H9 (cell line): ENCODE measurements at regions not wholly inside any gene's neighbourhood (a gene's known extent, or its start where the extent isn't known, plus 50 kb on each side); places are given as distances from the start of the nearest gene placed in this dataset.
A peak's percentile ranks its signal among the peaks of the same experiment; 100 is the strongest.

Experiments used
- DNase-seq: peaks from one replicate; pipeline ENCODE4 v3.0.0-alpha.2; 2017
- H2AFZ ChIP-seq: one replicate; pipeline ENCODE4 v1.6.1; 2013; ENCODE audit warnings: mild to moderate bottlenecking, low read length, control low read depth, moderate library complexity
- H2AK5ac ChIP-seq: 2 replicates; pipeline ENCODE4 v1.6.1; 2013; ENCODE audit warnings: low read length, control low read depth, mixed read lengths; ENCODE audit not compliant: insufficient read length
- H2BK120ac ChIP-seq: one replicate; pipeline ENCODE4 v1.6.1; 2013; ENCODE audit warnings: low read depth, mild to moderate bottlenecking, low read length, control low read depth, inconsistent platforms; ENCODE audit not compliant: poor library complexity, severe bottlenecking
- H2BK12ac ChIP-seq: 2 replicates; pipeline ENCODE4 v1.6.1; 2013; ENCODE audit warnings: low read length, control low read depth, mixed read lengths, low read depth; ENCODE audit not compliant: insufficient read length
- H2BK15ac ChIP-seq: 2 replicates; pipeline ENCODE4 v1.6.1; 2013; ENCODE audit warnings: low read depth, low read length, control low read depth
- H2BK20ac ChIP-seq: one replicate; pipeline ENCODE4 v1.6.1; 2013; ENCODE audit warnings: low read depth, mild to moderate bottlenecking, low read length, control low read depth, inconsistent platforms; ENCODE audit not compliant: poor library complexity, severe bottlenecking
- H2BK5ac ChIP-seq: 2 replicates; pipeline ENCODE4 v1.6.1; 2013; ENCODE audit warnings: low read length, control low read depth, mixed read lengths; ENCODE audit not compliant: insufficient read length
- H3K14ac ChIP-seq: 2 replicates; pipeline ENCODE4 v1.6.1; 2013; ENCODE audit warnings: low read length, control low read depth; ENCODE audit not compliant: insufficient read depth
- H3K18ac ChIP-seq: 2 replicates; pipeline ENCODE4 v1.6.1; 2013; ENCODE audit warnings: low read depth, mild to moderate bottlenecking, mixed read lengths, low read length, control low read depth; ENCODE audit not compliant: insufficient read length
- H3K23ac ChIP-seq: 2 replicates; pipeline ENCODE4 v1.6.1; 2013; ENCODE audit warnings: low read length, control low read depth, mixed read lengths, low read depth; ENCODE audit not compliant: insufficient read length
- H3K23me2 ChIP-seq: 2 replicates; pipeline ENCODE4 v1.6.1; 2013; ENCODE audit warnings: low read depth, mild to moderate bottlenecking, mixed read lengths, low read length, control low read depth; ENCODE audit not compliant: insufficient read length, poor library complexity, severe bottlenecking
- H3K27ac ChIP-seq: 2 replicates; pipeline ENCODE4 v1.5.1; 2013; ENCODE audit warnings: low read length, control low read depth, mixed read lengths, low read depth; ENCODE audit not compliant: insufficient read length
- H3K27me3 ChIP-seq: 2 replicates; pipeline ENCODE4 v1.6.1; 2013; ENCODE audit warnings: low read length, control low read depth, inconsistent platforms; ENCODE audit not compliant: insufficient read depth
- H3K4ac ChIP-seq: 2 replicates; pipeline ENCODE4 v1.6.1; 2013; ENCODE audit warnings: low read depth, mild to moderate bottlenecking, control low read depth, inconsistent platforms, low read length, moderate library complexity
- H3K4me1 ChIP-seq: 2 replicates; pipeline ENCODE4 v1.6.1; 2013; ENCODE audit warnings: low read length, control low read depth, inconsistent platforms; ENCODE audit not compliant: insufficient read depth
- H3K4me2 ChIP-seq: 2 replicates; pipeline ENCODE4 v1.6.1; 2013; ENCODE audit warnings: low read length, control low read depth, mixed read lengths; ENCODE audit not compliant: insufficient read length, insufficient read depth
- H3K56ac ChIP-seq: 2 replicates; pipeline ENCODE4 v1.6.1; 2013; ENCODE audit warnings: low read depth, mild to moderate bottlenecking, mixed read lengths, low read length, control low read depth; ENCODE audit not compliant: insufficient read length
- H3K79me1 ChIP-seq: 2 replicates; pipeline ENCODE4 v1.6.1; 2013; ENCODE audit warnings: low read depth, mild to moderate bottlenecking, moderate library complexity, low read length, control low read depth, inconsistent platforms; ENCODE audit not compliant: insufficient read depth, poor library complexity, severe bottlenecking
- H3K79me2 ChIP-seq: 2 replicates; pipeline ENCODE4 v1.6.1; 2013; ENCODE audit warnings: low read length, control low read depth, inconsistent platforms; ENCODE audit not compliant: insufficient read depth
- H3K9ac ChIP-seq: 2 replicates; pipeline ENCODE4 v1.6.1; 2013; ENCODE audit warnings: low read length, control low read depth, mixed read lengths; ENCODE audit not compliant: insufficient read length; ENCODE audit errors: extremely low read depth
- H3K9me3 ChIP-seq: one replicate; pipeline ENCODE4 v1.6.1; 2013; ENCODE audit warnings: low read depth, low read length, inconsistent platforms; ENCODE audit not compliant: control insufficient read depth
- H3T11ph ChIP-seq: one replicate; pipeline ENCODE4 v1.6.1; 2013; ENCODE audit warnings: mild to moderate bottlenecking, low read length, control low read depth, inconsistent platforms
- H4K20me1 ChIP-seq: one replicate; pipeline ENCODE4 v1.6.1; 2013; ENCODE audit not compliant: control insufficient read depth, insufficient read length, insufficient read depth
- H4K5ac ChIP-seq: 2 replicates; pipeline ENCODE4 v1.6.1; 2013; ENCODE audit warnings: low read depth, mild to moderate bottlenecking, mixed read lengths, low read length, control low read depth; ENCODE audit not compliant: insufficient read length
- H4K8ac ChIP-seq: replicated peaks from 2 replicates; pipeline ENCODE4 v1.6.1; 2013; ENCODE audit warnings: low read length, control low read depth, mixed read lengths, low read depth; ENCODE audit not compliant: insufficient read length
- H4K91ac ChIP-seq: 2 replicates; pipeline ENCODE4 v1.6.1; 2013; ENCODE audit warnings: low read depth, mild to moderate bottlenecking, moderate library complexity, mixed read lengths, low read length, control low read depth; ENCODE audit not compliant: insufficient read length
- H3K27ac Mint-ChIP-seq, 3 experiments: 2 replicates in 2 of 3; 3 replicates in 1 of 3; pipeline ENCODE4 v1.8.0; 2020 to 2021; ENCODE audit warnings: mixed read lengths in 3 of 3, mild to moderate bottlenecking in 1 of 3, moderate library complexity in 1 of 3
- H3K27me3 Mint-ChIP-seq: 2 replicates; pipeline ENCODE4 v1.8.0; 2021; ENCODE audit warnings: low read depth, mild to moderate bottlenecking, moderate library complexity, mixed read lengths
- H3K36me3 Mint-ChIP-seq, 3 experiments: 2 replicates in 2 of 3; 3 replicates in 1 of 3; pipeline ENCODE4 v1.8.0; 2020 to 2021; ENCODE audit warnings: low read depth in 3 of 3, mixed read lengths in 3 of 3; ENCODE audit not compliant: insufficient read depth in 1 of 3
- H3K4me1 Mint-ChIP-seq, 2 experiments: 2 replicates each; pipeline ENCODE4 v1.8.0; 2020; ENCODE audit warnings: mixed read lengths in 2 of 2
- H3K4me3 Mint-ChIP-seq, 2 experiments: 2 replicates in 1 of 2; 3 replicates in 1 of 2; pipeline ENCODE4 v1.8.0; 2020 to 2021; ENCODE audit warnings: mild to moderate bottlenecking in 2 of 2, mixed read lengths in 2 of 2, moderate library complexity in 1 of 2
- H3K9me3 Mint-ChIP-seq, 2 experiments: 2 replicates in 1 of 2; 3 replicates in 1 of 2; pipeline ENCODE4 v1.8.0; 2020; ENCODE audit warnings: mild to moderate bottlenecking in 2 of 2, mixed read lengths in 2 of 2, moderate library complexity in 1 of 2
- WGBS: extraction: QIAGEN DNeasy Blood & Tissue Kit; methylation state at CpG from one replicate; pipeline ENCODE4 v1.1.7; 2013; ENCODE audit warnings: missing lambda C conversion rate, low lambda C conversion rate, mixed read lengths; ENCODE audit not compliant: insufficient read length; ENCODE audit errors: extremely low coverage; 5-methylcytosine and 5-hydroxymethylcytosine counted together
- TF ChIP-seq, protein P1 (sequence below): fragments of 200-600 bp; sonication (generic); conservative IDR thresholded peaks from 3 replicates; pipeline ENCODE4 v1.8.0; 2021; ENCODE audit warnings: antibody characterized with exemption, mild to moderate bottlenecking

GRCh38 chr1:98276514-98276913 is 355.7 kb upstream of the DPYD start:
- Histone ChIP-seq H4K5ac (no peak overlapping the region), H4K20me1 (no peaks in the 10 kb centered on the region), H4K91ac (no peak overlapping the region), H3K4ac (no peak overlapping the region), H2BK20ac (no peak overlapping the region), H3T11ph (no peak overlapping the region), H2BK12ac (no peak overlapping the region), H3K4me1 (peaks cover 9% of the 10 kb centered on the region; the same call in 1 of the 2 replicates), H3K18ac (no peak overlapping the region), H3K27ac (no peak overlapping the region), H3K56ac (no peak overlapping the region), H3K23me2 (no peaks in the 10 kb centered on the region), H3K27me3 (no peaks in the 10 kb centered on the region), H2BK5ac (no peak overlapping the region), H3K9ac (no peak overlapping the region), H2BK15ac (no peak overlapping the region), H3K79me2 (no peaks in the 10 kb centered on the region), H3K9me3 (no peaks in the 10 kb centered on the region), H2AFZ (no peak overlapping the region), H3K23ac (no peak overlapping the region), H3K79me1 (no peaks in the 10 kb centered on the region), H2BK120ac (no peak overlapping the region), H4K8ac (no peak overlapping the region), H3K14ac (no peak overlapping the region), H2AK5ac (no peak overlapping the region), H3K4me2 (no peak overlapping the region)
- no peak for DNase-seq
- no CpG with 5 or more reads among the region's 2 CpGs for WGBS
- peaks cover 0 to 13% (median 0%) of the 10 kb centered on the region in 3 experiments; a peak in 2 of 7 replicates for H3K36me3 Mint-ChIP-seq
- H3K9me3 Mint-ChIP-seq: peaks cover 12 to 16% of the 10 kb centered on the region in 2 experiments; a peak in 3 of 5 replicates
- H3K4me1 Mint-ChIP-seq: peaks cover 46% of the 10 kb centered on the region in 2 experiments
- no peaks in the 10 kb centered on the region for H3K27me3 Mint-ChIP-seq
- 0 out of 7 replicates have a peak overlapping the region, but pooled peaks of 1 of the 3 experiments have one; percentile 21 for H3K27ac Mint-ChIP-seq
- TF ChIP-seq, protein P1, sequence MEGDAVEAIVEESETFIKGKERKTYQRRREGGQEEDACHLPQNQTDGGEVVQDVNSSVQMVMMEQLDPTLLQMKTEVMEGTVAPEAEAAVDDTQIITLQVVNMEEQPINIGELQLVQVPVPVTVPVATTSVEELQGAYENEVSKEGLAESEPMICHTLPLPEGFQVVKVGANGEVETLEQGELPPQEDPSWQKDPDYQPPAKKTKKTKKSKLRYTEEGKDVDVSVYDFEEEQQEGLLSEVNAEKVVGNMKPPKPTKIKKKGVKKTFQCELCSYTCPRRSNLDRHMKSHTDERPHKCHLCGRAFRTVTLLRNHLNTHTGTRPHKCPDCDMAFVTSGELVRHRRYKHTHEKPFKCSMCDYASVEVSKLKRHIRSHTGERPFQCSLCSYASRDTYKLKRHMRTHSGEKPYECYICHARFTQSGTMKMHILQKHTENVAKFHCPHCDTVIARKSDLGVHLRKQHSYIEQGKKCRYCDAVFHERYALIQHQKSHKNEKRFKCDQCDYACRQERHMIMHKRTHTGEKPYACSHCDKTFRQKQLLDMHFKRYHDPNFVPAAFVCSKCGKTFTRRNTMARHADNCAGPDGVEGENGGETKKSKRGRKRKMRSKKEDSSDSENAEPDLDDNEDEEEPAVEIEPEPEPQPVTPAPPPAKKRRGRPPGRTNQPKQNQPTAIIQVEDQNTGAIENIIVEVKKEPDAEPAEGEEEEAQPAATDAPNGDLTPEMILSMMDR: no peak
- no peak overlapping the region for H3K4me3 Mint-ChIP-seq
